ENCODE measurements at regions not wholly inside any gene's neighbourhood (a gene's known extent, or its start where the extent isn't known, plus 50 kb on each side); places are given as distances from the start of the nearest gene placed in this dataset.

- no peak for TF ChIP-seq CTCF (IDR thresholded peaks at IDR 0.05)
- no peaks in the 10 kb centered on the region for H3K9me3 ChIP-seq
- no peak for DNase-seq (ENCODE audit: low spot score in 2 of 2)
- H3K27me3 ChIP-seq, result no peaks in the 10 kb centered on the region
- peaks cover 6 to 36% of the 10 kb centered on the region in 2 donors for H3K36me3 ChIP-seq
- intact Hi-C loops (cut with DNase I), result loop anchor here (5.0 kb wide), 2 partner anchors 161 to 204 kb away; no protein-coding TSS in a partner anchor
- H3K27ac ChIP-seq, result no peak overlapping the region
- no peaks in the 10 kb centered on the region for H3K4me1 ChIP-seq
- H3K4me3 ChIP-seq, result no peak overlapping the region
Measured at GRCh38 chr10:94281654-94282053, 81.1 kb downstream of the NOC3L start.

GRCh38 chr10:94282369-94282768 lies 80.4 kb downstream of the NOC3L start:
- no peaks in the 10 kb centered on the region for H3K27me3 ChIP-seq
- H3K27ac ChIP-seq, result no peak overlapping the region
- intact Hi-C loops (cut with DNase I), result loop anchor here (5.0 kb wide), 2 partner anchors 160 to 205 kb away; no protein-coding TSS in a partner anchor
- peaks cover 7 to 30% of the 10 kb centered on the region in 2 donors for H3K36me3 ChIP-seq
- H3K9me3 ChIP-seq, result no peaks in the 10 kb centered on the region
- no peak for DNase-seq (ENCODE audit: low spot score in 2 of 2)
- no peaks in the 10 kb centered on the region for H3K4me1 ChIP-seq
- no peak for TF ChIP-seq CTCF (IDR thresholded peaks at IDR 0.05)
- H3K4me3 ChIP-seq, result no peak overlapping the region

Measured in ascending aorta (tissue), 2 donors.